ENCODE measurements at regions not wholly inside any gene's neighbourhood (a gene's known extent, or its start where the extent isn't known, plus 50 kb on each side); places are given as distances from the start of the nearest gene placed in this dataset.

DNA sequence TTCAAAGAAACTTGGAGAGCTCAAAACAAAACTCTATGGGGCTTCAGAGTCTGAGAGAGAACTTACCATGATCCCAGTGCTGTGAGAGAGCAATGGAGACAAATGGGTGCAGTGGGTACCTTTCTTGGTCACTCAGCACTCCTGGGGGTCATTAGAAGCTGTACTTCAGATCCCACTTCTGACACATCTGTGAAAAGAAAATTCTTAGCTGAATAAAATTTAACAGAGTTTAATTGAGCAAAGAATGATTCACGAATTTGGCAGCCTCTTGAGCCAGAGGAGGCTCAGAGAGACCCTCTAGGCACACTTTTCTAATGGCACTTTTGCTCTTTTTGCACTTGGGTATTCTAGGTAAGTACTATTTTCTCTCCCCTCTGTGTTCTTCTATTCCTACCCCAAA, 96.8 kb upstream of the SYT10 start:
- DNase-seq (ENCODE audit: low read depth in 1 of 2, low spot score in 1 of 2) (no peak), ATAC-seq (no peak), FAIRE-seq (no peak)
- WGBS (ENCODE audit: missing lambda C conversion rate), result 0% methylated on average over 1 of the region's 1 CpG
- CTCF ChIA-PET, result no interaction called here
- H3K4me1 ChIP-seq, result no peaks in the 10 kb centered on the region
- H3K4me3 ChIP-seq, result no peak overlapping the region
- TF ChIP-seq FOXS1 (CRISPR knock-in tag; IDR thresholded peaks at IDR 0.05), result no peak
- TF ChIP-seq MYC (IDR thresholded peaks at IDR 0.05; ENCODE audit: borderline replicate concordance, low read length), result no peak
- no peak overlapping the region for H3K27ac ChIP-seq
- H3K4me2 ChIP-seq, result no peak overlapping the region
- no peaks in the 10 kb centered on the region; the same call in 2 of the 3 replicates for H3K9me3 ChIP-seq
- POLR2A ChIA-PET, result interaction anchor here (0.7 kb wide), 1 partner anchor 485 kb away, joined by 5 read pairs; no protein-coding TSS in a partner anchor

DNA sequence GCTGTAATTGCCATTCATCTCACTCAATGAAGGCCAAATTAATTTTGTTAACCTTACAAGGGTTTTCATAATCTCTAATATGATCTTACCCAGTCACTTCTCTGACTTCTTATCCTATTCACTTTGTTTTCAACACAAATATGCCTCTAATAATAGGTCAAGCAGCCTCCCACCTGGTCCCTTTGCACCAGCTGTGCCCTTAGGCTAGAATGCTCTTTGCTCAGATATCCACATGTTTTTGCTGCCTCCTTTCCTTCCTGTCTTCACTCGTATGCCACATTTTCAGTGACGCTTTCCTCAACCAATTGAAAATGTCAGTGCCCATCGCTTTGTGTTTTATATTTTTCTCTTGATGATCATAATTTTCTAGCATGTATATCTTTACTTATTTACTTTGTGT, 106.4 kb upstream of the SYT10 start:
- ChIA-PET CTCF (interaction anchor here (1.1 kb wide), 1 partner anchor 14 kb away, joined by 3 read pairs; no protein-coding TSS in a partner anchor), POLR2A (no interaction called here)
- no peak overlapping the region for H3K4me2 ChIP-seq
- TF ChIP-seq POLR2AphosphoS2 (conservative IDR thresholded peaks at IDR 0.05; ENCODE audit: low read length), result no peak
- no peak for TF ChIP-seq CEBPB (IDR thresholded peaks at IDR 0.05)
- TF ChIP-seq, protein P1, sequence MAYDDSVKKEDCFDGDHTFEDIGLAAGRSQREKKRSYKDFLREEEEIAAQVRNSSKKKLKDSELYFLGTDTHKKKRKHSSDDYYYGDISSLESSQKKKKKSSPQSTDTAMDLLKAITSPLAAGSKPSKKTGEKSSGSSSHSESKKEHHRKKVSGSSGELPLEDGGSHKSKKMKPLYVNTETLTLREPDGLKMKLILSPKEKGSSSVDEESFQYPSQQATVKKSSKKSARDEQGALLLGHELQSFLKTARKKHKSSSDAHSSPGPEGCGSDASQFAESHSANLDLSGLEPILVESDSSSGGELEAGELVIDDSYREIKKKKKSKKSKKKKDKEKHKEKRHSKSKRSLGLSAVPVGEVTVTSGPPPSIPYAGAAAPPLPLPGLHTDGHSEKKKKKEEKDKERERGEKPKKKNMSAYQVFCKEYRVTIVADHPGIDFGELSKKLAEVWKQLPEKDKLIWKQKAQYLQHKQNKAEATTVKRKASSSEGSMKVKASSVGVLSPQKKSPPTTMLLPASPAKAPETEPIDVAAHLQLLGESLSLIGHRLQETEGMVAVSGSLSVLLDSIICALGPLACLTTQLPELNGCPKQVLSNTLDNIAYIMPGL (CRISPR knock-in tag; IDR thresholded peaks at IDR 0.05; ENCODE audit: borderline replicate concordance), result no peak
- TF ChIP-seq NFE2L2 (conservative IDR thresholded peaks at IDR 0.05; ENCODE audit: low read length), result no peak
- TF ChIP-seq CBX2 (IDR thresholded peaks at IDR 0.05; ENCODE audit: borderline replicate concordance, low read depth), result no peak
- TF ChIP-seq, protein P2, sequence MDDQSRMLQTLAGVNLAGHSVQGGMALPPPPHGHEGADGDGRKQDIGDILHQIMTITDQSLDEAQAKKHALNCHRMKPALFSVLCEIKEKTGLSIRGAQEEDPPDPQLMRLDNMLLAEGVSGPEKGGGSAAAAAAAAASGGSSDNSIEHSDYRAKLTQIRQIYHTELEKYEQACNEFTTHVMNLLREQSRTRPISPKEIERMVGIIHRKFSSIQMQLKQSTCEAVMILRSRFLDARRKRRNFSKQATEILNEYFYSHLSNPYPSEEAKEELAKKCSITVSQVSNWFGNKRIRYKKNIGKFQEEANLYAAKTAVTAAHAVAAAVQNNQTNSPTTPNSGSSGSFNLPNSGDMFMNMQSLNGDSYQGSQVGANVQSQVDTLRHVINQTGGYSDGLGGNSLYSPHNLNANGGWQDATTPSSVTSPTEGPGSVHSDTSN (IDR thresholded peaks at IDR 0.05), result no peak
- no peak for TF ChIP-seq HEYL (CRISPR knock-in tag; IDR thresholded peaks at IDR 0.05)
- TF ChIP-seq TP53 (CRISPR knock-in tag; IDR thresholded peaks at IDR 0.05), result no peak
- TF ChIP-seq, protein P3, sequence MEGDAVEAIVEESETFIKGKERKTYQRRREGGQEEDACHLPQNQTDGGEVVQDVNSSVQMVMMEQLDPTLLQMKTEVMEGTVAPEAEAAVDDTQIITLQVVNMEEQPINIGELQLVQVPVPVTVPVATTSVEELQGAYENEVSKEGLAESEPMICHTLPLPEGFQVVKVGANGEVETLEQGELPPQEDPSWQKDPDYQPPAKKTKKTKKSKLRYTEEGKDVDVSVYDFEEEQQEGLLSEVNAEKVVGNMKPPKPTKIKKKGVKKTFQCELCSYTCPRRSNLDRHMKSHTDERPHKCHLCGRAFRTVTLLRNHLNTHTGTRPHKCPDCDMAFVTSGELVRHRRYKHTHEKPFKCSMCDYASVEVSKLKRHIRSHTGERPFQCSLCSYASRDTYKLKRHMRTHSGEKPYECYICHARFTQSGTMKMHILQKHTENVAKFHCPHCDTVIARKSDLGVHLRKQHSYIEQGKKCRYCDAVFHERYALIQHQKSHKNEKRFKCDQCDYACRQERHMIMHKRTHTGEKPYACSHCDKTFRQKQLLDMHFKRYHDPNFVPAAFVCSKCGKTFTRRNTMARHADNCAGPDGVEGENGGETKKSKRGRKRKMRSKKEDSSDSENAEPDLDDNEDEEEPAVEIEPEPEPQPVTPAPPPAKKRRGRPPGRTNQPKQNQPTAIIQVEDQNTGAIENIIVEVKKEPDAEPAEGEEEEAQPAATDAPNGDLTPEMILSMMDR (IDR thresholded peaks at IDR 0.05), result no peak
- no peak for TF ChIP-seq HOXB13 (CRISPR knock-in tag; IDR thresholded peaks at IDR 0.05; ENCODE audit: low read depth)
- TF ChIP-seq, protein P4, sequence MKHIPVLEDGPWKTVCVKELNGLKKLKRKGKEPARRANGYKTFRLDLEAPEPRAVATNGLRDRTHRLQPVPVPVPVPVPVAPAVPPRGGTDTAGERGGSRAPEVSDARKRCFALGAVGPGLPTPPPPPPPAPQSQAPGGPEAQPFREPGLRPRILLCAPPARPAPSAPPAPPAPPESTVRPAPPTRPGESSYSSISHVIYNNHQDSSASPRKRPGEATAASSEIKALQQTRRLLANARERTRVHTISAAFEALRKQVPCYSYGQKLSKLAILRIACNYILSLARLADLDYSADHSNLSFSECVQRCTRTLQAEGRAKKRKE (CRISPR knock-in tag; IDR thresholded peaks at IDR 0.05; ENCODE audit: low read depth), result no peak
- no peak for TF ChIP-seq FOXS1 (CRISPR knock-in tag; IDR thresholded peaks at IDR 0.05)
- TF ChIP-seq, protein P5, sequence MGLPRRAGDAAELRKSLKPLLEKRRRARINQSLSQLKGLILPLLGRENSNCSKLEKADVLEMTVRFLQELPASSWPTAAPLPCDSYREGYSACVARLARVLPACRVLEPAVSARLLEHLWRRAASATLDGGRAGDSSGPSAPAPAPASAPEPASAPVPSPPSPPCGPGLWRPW (IDR thresholded peaks at IDR 0.05), result no peak
- TF ChIP-seq KDM1A (IDR thresholded peaks at IDR 0.05; ENCODE audit: low read depth), result no peak
- TF ChIP-seq KDM5A (IDR thresholded peaks at IDR 0.05), result no peak
- no peaks in the 10 kb centered on the region for H3K4me1 ChIP-seq
- no peak for DNase-seq (ENCODE audit: low read depth in 1 of 2, low spot score in 1 of 2)
- no peak for ATAC-seq
- FAIRE-seq, result no peak
- 26% methylated on average over 3 of the region's 3 CpGs for WGBS (ENCODE audit: missing lambda C conversion rate)
- H3K4me3 ChIP-seq, result no peak overlapping the region
- peaks cover 2% of the 10 kb centered on the region; the same call in 1 of the 3 replicates for H3K9me3 ChIP-seq
- no peak overlapping the region for H3K27ac ChIP-seq

DNA sequence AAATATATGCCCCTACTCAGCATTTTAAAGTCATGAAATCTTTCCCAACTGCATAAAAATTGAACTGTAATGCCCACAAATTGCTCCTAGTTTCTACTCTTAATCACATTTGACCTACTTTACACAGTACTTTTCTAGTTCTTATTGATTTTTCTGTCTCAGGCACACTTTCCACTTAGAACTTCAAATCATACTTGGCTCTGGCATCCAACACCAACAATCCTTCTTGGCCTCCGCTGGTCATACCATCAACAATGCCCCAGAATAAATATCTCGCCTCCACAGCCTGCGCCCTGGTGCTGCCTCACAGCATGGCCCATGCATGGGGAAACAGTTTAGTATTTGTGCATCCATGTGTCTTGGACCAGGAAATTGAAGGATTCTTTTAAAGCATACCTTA, 107.5 kb upstream of the SYT10 start:
- CTCF ChIA-PET, result interaction anchor here (1.1 kb wide), 1 partner anchor 15 kb away, joined by 3 read pairs; no protein-coding TSS in a partner anchor
- no peak overlapping the region for H3K4me2 ChIP-seq
- no peak overlapping the region for H3K4me3 ChIP-seq
- TF ChIP-seq, protein P3 (IDR thresholded peaks at IDR 0.05), result no peak
- no peak for TF ChIP-seq PHF8 (IDR thresholded peaks at IDR 0.05; ENCODE audit: borderline replicate concordance, low read depth)
- no peak for TF ChIP-seq EP300 (IDR thresholded peaks at IDR 0.05)
- TF ChIP-seq RCOR1 (IDR thresholded peaks at IDR 0.05; ENCODE audit: low read depth, low read length), result no peak
- TF ChIP-seq HOXB13 (CRISPR knock-in tag; IDR thresholded peaks at IDR 0.05; ENCODE audit: low read depth), result no peak
- no peak for TF ChIP-seq CHD2 (IDR thresholded peaks at IDR 0.05; ENCODE audit: low read length, partially characterized antibody)
- TF ChIP-seq POLR2A (IDR thresholded peaks at IDR 0.05; ENCODE audit: low read length), result no peak
- TF ChIP-seq ZSCAN20 (CRISPR knock-in tag; IDR thresholded peaks at IDR 0.05), result no peak
- no peak for TF ChIP-seq POLR2AphosphoS2 (conservative IDR thresholded peaks at IDR 0.05; ENCODE audit: low read length)
- TF ChIP-seq FOSL2 (IDR thresholded peaks at IDR 0.05), result no peak
- TF ChIP-seq FOSL2 (CRISPR knock-in tag; IDR thresholded peaks at IDR 0.05), result no peak
- TF ChIP-seq, protein P6, sequence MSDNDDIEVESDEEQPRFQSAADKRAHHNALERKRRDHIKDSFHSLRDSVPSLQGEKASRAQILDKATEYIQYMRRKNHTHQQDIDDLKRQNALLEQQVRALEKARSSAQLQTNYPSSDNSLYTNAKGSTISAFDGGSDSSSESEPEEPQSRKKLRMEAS (IDR thresholded peaks at IDR 0.05), result no peak
- TF ChIP-seq EHMT2 (IDR thresholded peaks at IDR 0.05; ENCODE audit: low read depth), result no peak
- WGBS (ENCODE audit: missing lambda C conversion rate), result 17% methylated on average over 3 of the region's 3 CpGs
- ATAC-seq, result no peak
- no peak for DNase-seq (ENCODE audit: low read depth in 1 of 2, low spot score in 1 of 2)
- H3K4me1 ChIP-seq, result no peaks in the 10 kb centered on the region
- no peak for FAIRE-seq
- POLR2A ChIA-PET, result no interaction called here
- no peak overlapping the region for H3K27ac ChIP-seq
- H3K9me3 ChIP-seq, result peaks cover 2% of the 10 kb centered on the region; the same call in 1 of the 3 replicates
